ENCODE measurements at regions not wholly inside any gene's neighbourhood (a gene's known extent, or its start where the extent isn't known, plus 50 kb on each side); places are given as distances from the start of the nearest gene placed in this dataset.
"Not testable (repeated sequence)": the region's sequence is repeated elsewhere in the genome, so short reads cannot be mapped to it uniquely, and the experiment has no call there.

GRCh38 chr20:1816384-1817381, 78.5 kb upstream of the SIRPA start:
- H3K4me3 ChIP-seq (ENCODE audit: control insufficient read depth, low read depth, low read length), result no peak overlapping the region
- no peak for TF ChIP-seq CTCF (conservative IDR thresholded peaks at IDR 0.05; ENCODE audit: control insufficient read depth, insufficient read depth, low read depth, low read length)
- peak; percentile 77 for DNase-seq (ENCODE audit: low read depth)

GRCh38 chr20:1815502-1816085, 79.6 kb upstream of the SIRPA start:
- DNase-seq (ENCODE audit: low read depth), result no peak
- H3K4me3 ChIP-seq (ENCODE audit: control insufficient read depth, low read depth, low read length), result no peak overlapping the region
- TF ChIP-seq CTCF (conservative IDR thresholded peaks at IDR 0.05; ENCODE audit: control insufficient read depth, insufficient read depth, low read depth, low read length), result no peak

DNA sequence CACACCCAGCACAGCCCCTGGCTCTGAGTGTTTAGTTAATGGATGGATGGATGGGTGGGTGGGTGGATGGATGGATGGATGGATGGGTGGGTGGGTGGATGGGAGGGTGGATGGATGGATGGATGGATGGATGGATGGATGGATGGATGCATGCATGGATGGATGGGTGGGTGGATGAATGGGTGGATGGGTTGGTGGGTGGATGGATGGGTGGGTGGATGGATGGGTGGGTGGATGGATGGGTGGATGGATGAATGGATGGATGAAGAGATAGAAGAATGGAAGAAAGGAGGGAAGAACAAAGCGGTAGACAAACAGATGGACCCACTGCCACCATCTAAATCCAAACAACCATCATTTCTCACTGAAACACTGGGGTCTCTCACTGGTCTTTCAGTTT, 80.3 kb upstream of the SIRPA start:
- DNase-seq (ENCODE audit: low read depth), result not testable (repeated sequence)

DNA sequence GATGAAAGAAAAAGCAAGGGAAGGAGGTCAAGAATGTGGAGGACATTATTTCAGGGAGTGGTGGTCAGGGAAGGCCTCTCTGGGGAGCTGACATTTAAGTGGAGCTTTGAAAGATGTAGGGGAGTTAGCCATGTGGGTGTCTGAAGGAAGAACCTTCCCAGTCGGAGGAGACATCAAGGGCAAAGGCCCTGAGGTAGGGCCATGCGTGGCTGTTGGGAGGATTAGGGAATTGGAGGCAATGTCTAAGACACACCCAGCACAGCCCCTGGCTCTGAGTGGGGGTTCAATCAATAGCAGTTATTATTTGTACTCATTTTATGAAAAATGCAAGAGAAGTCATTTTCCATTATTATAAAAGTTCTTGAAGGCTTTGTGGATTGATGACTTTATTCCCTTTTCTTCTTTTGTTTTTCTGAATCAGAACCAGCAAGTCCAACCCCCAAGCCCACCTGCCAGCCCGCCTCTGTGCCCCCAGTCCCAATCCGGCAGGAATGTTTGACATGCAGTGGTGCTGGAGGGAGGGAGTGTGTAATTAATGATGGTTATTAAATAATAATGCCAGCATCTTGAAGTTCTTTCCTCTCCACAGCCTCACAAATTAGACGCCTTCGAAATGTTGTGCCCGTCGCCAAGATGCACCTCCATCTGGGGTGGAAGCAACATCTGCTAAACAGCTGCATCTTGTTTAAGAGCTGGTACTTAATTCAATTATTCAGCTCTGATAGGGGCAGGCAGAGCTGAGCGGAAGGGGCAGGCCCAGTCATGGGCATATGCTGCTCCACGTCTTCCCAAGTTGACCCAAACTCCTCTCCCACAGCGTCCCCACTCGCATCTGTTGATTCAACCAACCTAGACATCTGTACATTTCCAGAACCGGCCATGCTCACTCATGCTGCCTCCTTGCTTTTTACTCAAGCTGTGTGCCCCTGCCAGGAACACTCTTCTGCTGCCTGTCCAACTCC, 81.3 kb upstream of the SIRPA start:
- H3K4me3 ChIP-seq (ENCODE audit: control insufficient read depth, low read depth, low read length), result no peak overlapping the region
- TF ChIP-seq CTCF (conservative IDR thresholded peaks at IDR 0.05; ENCODE audit: control insufficient read depth, insufficient read depth, low read depth, low read length), result no peak
- DNase-seq (ENCODE audit: low read depth), result no peak

More for the DNA sequence above, 80.3 kb upstream of the SIRPA start:
- H3K4me3 ChIP-seq (ENCODE audit: control insufficient read depth, low read depth, low read length), result not testable (repeated sequence)

DNA sequence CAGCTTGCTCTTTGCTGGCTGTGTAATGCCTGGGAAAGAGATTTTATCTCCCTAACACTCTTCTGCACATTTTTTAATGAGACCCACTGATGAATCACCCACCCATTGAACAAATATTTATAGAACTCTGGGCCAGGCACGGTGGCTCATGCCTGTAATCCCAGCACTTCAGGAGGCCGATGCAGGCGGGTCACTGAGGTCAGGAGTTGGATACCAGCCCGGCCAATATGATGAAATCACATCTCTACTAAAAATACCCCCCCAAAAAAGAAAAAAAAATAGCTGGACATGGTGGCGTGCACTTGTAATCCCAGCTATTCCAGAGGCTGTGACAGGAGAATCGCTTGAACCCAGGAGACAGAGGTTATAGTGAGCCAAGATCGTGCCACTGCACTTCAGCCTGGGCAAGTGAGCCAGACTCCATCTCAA, 82.1 kb upstream of the SIRPA start:
- peak; percentile 93 for DNase-seq (ENCODE audit: low read depth)
- no peak overlapping the region for H3K4me3 ChIP-seq (ENCODE audit: control insufficient read depth, low read depth, low read length)
- TF ChIP-seq CTCF (conservative IDR thresholded peaks at IDR 0.05; ENCODE audit: control insufficient read depth, insufficient read depth, low read depth, low read length), result no peak

- DNase-seq (ENCODE audit: low read depth), result no peak
- no peak overlapping the region for H3K4me3 ChIP-seq (ENCODE audit: control insufficient read depth, low read depth, low read length)
- TF ChIP-seq CTCF (conservative IDR thresholded peaks at IDR 0.05; ENCODE audit: control insufficient read depth, insufficient read depth, low read depth, low read length), result no peak
These were observed 83.3 kb upstream of the SIRPA start for GRCh38 chr20:1811621-1812498.

Data from fibroblast of mammary gland (primary cell).